HG03196 (cell line): ENCODE measurements at regions not wholly inside any gene's neighbourhood (a gene's known extent, or its start where the extent isn't known, plus 50 kb on each side); places are given as distances from the start of the nearest gene placed in this dataset.
"Not testable (repeated sequence)": the region's sequence is repeated elsewhere in the genome, so short reads cannot be mapped to it uniquely, and the experiment has no call there.

Experiments
- ATAC-seq: cut with Tn5 transposase; IDR thresholded peaks from one replicate; pipeline ENCODE4 v1.9.1; 2021; ENCODE audit not compliant: unreplicated experiment

DNA sequence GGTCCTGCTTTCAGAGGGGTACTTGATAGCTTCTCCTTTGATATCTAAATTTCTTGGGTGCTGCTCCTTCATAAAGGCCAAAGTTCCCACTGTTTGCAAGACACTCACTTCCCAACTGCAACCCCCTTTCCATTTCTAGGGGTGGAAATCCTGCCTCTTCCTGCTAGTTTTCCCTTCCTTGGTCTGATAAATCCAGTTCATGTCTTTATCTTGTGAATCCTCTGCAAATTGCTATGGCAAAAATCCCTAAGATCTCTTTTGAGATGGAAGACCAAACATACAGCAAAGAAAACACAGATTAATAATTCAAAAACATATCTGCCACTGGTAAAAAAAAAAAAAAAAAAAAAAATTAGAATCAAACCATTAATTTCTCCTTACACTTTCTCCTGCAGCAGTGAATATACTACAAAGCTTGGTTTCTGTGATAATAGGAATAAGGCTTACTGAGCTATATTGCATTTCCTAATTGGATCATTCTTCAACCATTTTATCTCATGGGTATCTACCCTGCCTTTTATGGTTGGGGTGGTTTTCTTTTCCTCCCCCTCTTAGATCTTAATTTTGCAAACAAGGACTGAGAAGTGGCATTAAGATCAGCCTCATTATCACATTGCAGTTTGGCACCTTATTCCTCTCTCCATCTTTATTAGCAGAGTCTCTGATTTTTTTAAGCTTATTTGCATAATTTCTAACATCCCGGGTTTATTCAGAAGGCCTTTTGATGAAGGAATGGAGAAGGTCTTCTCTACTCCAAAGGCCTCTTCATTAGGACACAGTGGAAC, 439.1 kb downstream of the XYLT1 start:
- no peak for ATAC-seq

DNA sequence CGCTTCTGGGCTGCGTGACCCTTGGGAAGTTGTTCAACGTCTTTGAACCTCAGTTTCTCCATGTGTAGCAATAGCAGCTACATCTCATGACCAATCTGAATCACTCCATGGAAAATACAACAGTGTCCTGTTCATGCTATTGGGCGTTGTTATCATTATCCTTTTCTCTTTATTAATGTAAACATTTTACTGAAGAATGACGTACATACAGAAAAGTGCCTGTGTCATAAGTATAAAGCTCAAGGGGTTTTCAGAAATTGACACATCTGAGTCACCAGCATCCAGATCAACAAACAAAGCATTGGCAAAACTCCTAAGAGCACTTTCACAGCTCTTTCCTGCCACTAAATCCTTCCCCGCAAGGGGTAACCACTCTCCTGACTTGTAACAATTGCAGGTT, 438.4 kb downstream of the XYLT1 start:
- ATAC-seq, result no peak

DNA sequence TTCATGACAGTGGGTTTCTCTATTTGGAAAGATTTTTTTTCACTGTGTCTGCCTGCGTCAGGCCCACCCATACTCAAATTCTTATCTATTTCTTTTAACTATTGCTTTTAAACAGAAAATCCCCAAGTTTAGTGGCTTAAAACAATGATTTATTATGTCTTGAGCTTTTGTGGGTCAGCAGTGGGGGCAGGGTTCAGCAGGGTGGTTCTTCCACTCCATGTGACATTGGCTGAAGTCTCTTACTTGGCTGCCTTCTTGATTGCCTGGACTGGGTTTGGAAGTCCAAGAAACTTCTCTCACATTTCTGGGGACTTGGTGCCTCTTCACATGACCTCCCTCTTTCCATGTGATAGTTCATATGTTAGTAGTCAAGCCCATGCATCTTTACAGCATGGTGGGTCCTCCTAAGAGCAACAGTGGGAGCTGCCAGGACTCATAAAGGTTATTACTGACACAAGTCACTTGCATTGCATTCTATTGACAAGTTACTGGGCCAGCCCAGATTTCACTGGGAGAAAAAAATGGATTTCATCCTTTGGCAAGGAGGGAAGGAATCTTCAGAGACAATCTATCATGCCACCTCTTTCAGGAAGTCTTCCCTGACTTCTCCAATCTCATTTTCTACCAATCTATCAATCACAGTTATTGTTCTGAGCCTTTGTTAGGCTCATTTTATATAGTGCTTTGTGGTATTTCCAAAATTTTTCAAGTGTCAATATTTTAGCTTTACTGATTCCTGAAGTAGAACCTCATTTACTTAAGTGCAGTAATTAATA, 436.1 kb downstream of the XYLT1 start:
- ATAC-seq, result no peak

DNA sequence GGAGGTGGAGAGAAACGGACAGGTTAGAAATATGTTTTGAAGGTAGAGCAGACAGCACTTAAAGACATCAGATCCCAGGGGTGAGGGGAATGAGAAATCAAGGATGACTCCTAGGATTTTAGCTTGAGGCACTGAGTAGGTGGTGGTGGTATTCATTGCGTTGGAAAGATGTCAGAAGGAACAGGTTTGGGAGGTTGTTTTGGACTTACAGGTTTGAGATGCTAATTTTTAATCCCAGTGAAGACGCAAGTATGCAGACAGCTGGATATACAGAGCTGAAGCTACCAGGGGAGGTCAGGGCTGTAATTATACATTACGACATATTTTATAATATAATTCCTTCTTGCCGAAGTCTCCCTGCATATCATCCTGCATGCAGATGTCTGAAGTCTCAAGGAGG, 433.3 kb downstream of the XYLT1 start:
- no peak for ATAC-seq

DNA sequence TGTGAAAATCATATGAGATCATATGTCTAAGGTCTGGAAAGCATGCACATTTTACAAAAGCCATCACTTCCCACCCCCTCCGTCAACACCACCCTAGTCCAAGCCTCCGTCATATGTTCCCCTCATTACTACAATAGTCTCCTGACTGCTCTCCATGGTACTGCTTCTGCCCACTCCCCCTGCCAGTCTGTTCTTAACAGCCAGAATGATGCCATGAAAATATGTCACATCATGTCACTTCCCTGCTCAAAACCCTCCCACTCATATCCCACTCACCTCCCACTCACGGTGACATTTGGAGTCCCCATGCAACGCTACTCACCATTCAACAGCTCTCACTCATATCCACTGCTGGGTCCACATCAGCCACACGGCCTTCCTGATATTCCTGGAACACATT, 432.3 kb downstream of the XYLT1 start:
- no peak for ATAC-seq

DNA sequence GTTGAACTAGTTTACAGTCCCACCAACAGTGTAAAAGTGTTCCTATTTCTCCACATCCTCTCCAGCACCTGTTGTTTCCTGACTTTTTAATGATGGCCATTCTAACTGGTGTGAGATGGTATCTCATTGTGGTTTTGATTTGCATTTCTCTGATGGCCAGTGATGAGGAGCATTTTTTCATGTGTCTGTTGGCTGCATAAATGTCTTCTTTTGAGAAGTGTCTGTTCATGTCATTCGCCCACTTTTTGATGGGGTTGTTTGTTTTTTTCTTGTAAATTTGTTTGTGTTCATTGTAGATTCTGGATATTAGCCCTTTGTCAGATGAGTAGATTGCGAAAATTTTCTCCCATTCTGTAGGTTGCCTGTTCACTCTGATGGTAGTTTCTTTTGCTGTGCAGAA, 421.7 kb downstream of the XYLT1 start:
- ATAC-seq, result not testable (repeated sequence)

DNA sequence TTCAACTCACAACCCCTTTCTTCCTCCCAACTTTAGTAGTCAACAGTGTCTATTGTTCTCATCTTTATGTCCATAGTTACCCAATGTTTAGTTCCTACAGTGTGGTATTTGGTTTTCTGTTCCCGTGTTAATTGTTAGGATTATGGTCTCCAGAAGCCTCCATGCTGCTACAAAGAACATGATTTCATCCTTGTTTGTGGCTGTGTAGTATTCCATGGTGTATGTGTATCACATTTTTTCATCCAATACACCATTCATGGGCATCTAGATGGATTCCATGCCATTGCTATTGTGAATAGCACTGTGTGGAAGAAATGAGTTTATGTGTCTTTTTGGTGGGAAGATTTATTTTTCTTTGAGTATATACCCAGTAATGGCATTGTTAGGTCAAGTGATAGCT, 420.3 kb downstream of the XYLT1 start:
- ATAC-seq, result no peak
